ENCODE measurements at regions not wholly inside any gene's neighbourhood (a gene's known extent, or its start where the extent isn't known, plus 50 kb on each side); places are given as distances from the start of the nearest gene placed in this dataset.

- TF ChIP-seq, protein P1, sequence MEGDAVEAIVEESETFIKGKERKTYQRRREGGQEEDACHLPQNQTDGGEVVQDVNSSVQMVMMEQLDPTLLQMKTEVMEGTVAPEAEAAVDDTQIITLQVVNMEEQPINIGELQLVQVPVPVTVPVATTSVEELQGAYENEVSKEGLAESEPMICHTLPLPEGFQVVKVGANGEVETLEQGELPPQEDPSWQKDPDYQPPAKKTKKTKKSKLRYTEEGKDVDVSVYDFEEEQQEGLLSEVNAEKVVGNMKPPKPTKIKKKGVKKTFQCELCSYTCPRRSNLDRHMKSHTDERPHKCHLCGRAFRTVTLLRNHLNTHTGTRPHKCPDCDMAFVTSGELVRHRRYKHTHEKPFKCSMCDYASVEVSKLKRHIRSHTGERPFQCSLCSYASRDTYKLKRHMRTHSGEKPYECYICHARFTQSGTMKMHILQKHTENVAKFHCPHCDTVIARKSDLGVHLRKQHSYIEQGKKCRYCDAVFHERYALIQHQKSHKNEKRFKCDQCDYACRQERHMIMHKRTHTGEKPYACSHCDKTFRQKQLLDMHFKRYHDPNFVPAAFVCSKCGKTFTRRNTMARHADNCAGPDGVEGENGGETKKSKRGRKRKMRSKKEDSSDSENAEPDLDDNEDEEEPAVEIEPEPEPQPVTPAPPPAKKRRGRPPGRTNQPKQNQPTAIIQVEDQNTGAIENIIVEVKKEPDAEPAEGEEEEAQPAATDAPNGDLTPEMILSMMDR (IDR thresholded peaks at IDR 0.05 in 4 of 5, conservative IDR thresholded peaks at IDR 0.05 in 1 of 5), result no peak
- TF ChIP-seq POLR2A (IDR thresholded peaks at IDR 0.05), result no peak
Observed at GRCh38 chr14:34930591-34931091, 52.2 kb upstream of the SRP54 start.
